PC-3 (cell line): ENCODE measurements at regions not wholly inside any gene's neighbourhood (a gene's known extent, or its start where the extent isn't known, plus 50 kb on each side); places are given as distances from the start of the nearest gene placed in this dataset.

Experiments used
- ATAC-seq: fragments of 200-7000 bp; cut with Tn5 transposase; 2 replicates; pipeline ENCODE4 v1.9.1; 2020; ENCODE audit warnings: mild to moderate bottlenecking, moderate library complexity
- BruUV-seq: library from RNA; stranded (reverse); fragments of 400-500 nt; replicated peaks from 2 replicates; lab custom pipeline; 2021; lab: Mats Ljungman, UMichigan
- CTCF ChIA-PET: fragments of 300-600 bp; sonication (Branson Sonifier 250); formaldehyde crosslinking; loops from one replicate; lab custom pipeline; 2022; ENCODE audit warnings: antibody characterized with exemption; lab: Charles Lee
- POLR2A ChIA-PET: fragments of 300-600 bp; sonication (Branson Sonifier 250); formaldehyde crosslinking; loops from one replicate; lab custom pipeline; 2022; ENCODE audit warnings: antibody characterized with exemption; ENCODE audit not compliant: unreplicated experiment; lab: Charles Lee
- DNase-seq: peaks from one replicate; pipeline ENCODE4 v3.0.0-alpha.2; 2015
- H2AFZ ChIP-seq: fragments of 300-600 bp; sonication (generic); 2 replicates; pipeline ENCODE4 v1.6.0; 2016; ENCODE audit warnings: antibody characterized with exemption, low read length
- H3F3A ChIP-seq: fragments of 300-600 bp; sonication (generic); one replicate; pipeline ENCODE4 v1.6.0; 2017; ENCODE audit warnings: antibody characterized with exemption, low read length, control low read depth, mild to moderate bottlenecking; ENCODE audit not compliant: unreplicated experiment
- H3K27ac ChIP-seq: fragments of 300-600 bp; sonication (generic); 2 replicates; pipeline ENCODE4 v1.5.1; 2016; ENCODE audit warnings: mild to moderate bottlenecking, low read length
- H3K27me3 ChIP-seq: fragments of 300-600 bp; sonication (generic); 2 replicates; pipeline ENCODE4 v1.6.1; 2016; ENCODE audit warnings: low read length, mixed read lengths
- H3K36me3 ChIP-seq: fragments of 300-600 bp; sonication (generic); 2 replicates; pipeline ENCODE4 v1.6.1; 2016; ENCODE audit warnings: low read depth, mixed run types, low read length, mixed read lengths
- H3K4me1 ChIP-seq: fragments of 300-600 bp; sonication (generic); 2 replicates; pipeline ENCODE4 v1.5.1; 2016; ENCODE audit warnings: low read length; ENCODE audit not compliant: insufficient read depth
- H3K4me2 ChIP-seq: fragments of 300-600 bp; sonication (generic); 2 replicates; pipeline ENCODE4 v1.6.0; 2016; ENCODE audit warnings: low read length
- H3K4me3 ChIP-seq: fragments of 300-600 bp; sonication (generic); 2 replicates; pipeline ENCODE4 v1.5.1; 2016; ENCODE audit warnings: mild to moderate bottlenecking, low read length, mixed read lengths
- H3K79me2 ChIP-seq: fragments of 300-600 bp; sonication (generic); 2 replicates; pipeline ENCODE4 v1.6.1; 2017; ENCODE audit warnings: low read length, mixed read lengths
- H3K9ac ChIP-seq: fragments of 300-600 bp; sonication (generic); 2 replicates; pipeline ENCODE4 v1.6.0; 2016; ENCODE audit warnings: mild to moderate bottlenecking, low read length
- H3K9me2 ChIP-seq: fragments of 300-600 bp; sonication (generic); replicated peaks from 2 replicates; pipeline ENCODE4 v1.6.1; 2016; ENCODE audit warnings: mixed run types, low read length, mixed read lengths
- H3K9me3 ChIP-seq: fragments of 300-600 bp; sonication (generic); 2 replicates; pipeline ENCODE4 v1.6.1; 2016; ENCODE audit warnings: low read length, mixed read lengths
- H4K20me1 ChIP-seq: fragments of 300-600 bp; sonication (generic); 2 replicates; pipeline ENCODE4 v1.6.1; 2016; ENCODE audit warnings: low read length, mixed read lengths
- EZH2 ChIP-seq: fragments of 300-600 bp; sonication (generic); IDR thresholded peaks from one replicate; pipeline ENCODE4 v1.6.1; 2017; ENCODE audit warnings: antibody characterized with exemption, mild to moderate bottlenecking, low read length; ENCODE audit not compliant: unreplicated experiment
- EZH2phosphoT487 ChIP-seq: fragments of 300-600 bp; sonication (generic); IDR thresholded peaks from 2 replicates; pipeline ENCODE4 v1.6.1; 2018; ENCODE audit warnings: mild to moderate bottlenecking, antibody characterized with exemption, low read length, borderline replicate concordance
- intact Hi-C: fragments of 100-400 bp; cut with micrococcal nuclease; formaldehyde crosslinking; loops from 2 replicates; pipeline ENCODE4 v1.9.0; 2023
- TF ChIP-seq, protein P1 (sequence below): fragments of 300-600 bp; sonication (generic); conservative IDR thresholded peaks from 2 replicates; pipeline ENCODE4 v1.5.1; 2017; ENCODE audit warnings: antibody characterized with exemption, low read depth, mild to moderate bottlenecking, low read length

DNA sequence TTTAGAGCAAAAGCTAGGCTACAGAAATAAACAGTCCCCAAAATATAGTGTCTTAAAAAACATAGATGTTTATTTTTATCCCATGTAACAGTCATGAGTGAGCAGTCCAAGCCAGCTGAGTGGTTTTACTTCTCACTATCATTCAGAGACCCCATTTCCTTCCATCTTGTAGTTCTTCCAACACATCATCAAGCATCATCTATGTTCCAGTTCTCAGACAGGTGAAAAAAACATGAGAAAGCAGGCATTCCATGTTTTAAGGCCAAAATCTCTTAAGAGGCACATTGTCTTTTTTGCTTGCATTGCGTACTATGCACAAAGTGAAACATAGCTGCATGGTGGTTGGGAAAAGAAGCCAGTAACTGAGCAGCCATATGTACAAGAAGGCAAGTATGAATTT, 128.6 kb downstream of the ATOH1 start:
- no peak overlapping the region for H2AFZ ChIP-seq
- H3K79me2 ChIP-seq: no peaks in the 10 kb centered on the region
- H3K9ac ChIP-seq: no peak overlapping the region
- POLR2A ChIA-PET: no interaction called here
- intact Hi-C loops: no loop called here
- H3K9me2 ChIP-seq: no peaks in the 10 kb centered on the region
- no peak overlapping the region for H3K27ac ChIP-seq
- no peaks in the 10 kb centered on the region for H4K20me1 ChIP-seq
- H3K4me2 ChIP-seq: no peak overlapping the region
- peaks cover 4% of the 10 kb centered on the region; the same call in 1 of the 2 replicates for H3K27me3 ChIP-seq
- BruUV-seq: no TSS peak
- ATAC-seq: no peak
- DNase-seq: no peak
- H3F3A ChIP-seq: no peaks in the 10 kb centered on the region
- H3K4me1 ChIP-seq: no peaks in the 10 kb centered on the region
- TF ChIP-seq EZH2 (no peak), EZH2phosphoT487 (no peak)
- TF ChIP-seq, protein P1, sequence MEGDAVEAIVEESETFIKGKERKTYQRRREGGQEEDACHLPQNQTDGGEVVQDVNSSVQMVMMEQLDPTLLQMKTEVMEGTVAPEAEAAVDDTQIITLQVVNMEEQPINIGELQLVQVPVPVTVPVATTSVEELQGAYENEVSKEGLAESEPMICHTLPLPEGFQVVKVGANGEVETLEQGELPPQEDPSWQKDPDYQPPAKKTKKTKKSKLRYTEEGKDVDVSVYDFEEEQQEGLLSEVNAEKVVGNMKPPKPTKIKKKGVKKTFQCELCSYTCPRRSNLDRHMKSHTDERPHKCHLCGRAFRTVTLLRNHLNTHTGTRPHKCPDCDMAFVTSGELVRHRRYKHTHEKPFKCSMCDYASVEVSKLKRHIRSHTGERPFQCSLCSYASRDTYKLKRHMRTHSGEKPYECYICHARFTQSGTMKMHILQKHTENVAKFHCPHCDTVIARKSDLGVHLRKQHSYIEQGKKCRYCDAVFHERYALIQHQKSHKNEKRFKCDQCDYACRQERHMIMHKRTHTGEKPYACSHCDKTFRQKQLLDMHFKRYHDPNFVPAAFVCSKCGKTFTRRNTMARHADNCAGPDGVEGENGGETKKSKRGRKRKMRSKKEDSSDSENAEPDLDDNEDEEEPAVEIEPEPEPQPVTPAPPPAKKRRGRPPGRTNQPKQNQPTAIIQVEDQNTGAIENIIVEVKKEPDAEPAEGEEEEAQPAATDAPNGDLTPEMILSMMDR: no peak
- CTCF ChIA-PET: no interaction called here
- H3K9me3 ChIP-seq: no peaks in the 10 kb centered on the region
- H3K36me3 ChIP-seq: no peaks in the 10 kb centered on the region
- no peak overlapping the region for H3K4me3 ChIP-seq

DNA sequence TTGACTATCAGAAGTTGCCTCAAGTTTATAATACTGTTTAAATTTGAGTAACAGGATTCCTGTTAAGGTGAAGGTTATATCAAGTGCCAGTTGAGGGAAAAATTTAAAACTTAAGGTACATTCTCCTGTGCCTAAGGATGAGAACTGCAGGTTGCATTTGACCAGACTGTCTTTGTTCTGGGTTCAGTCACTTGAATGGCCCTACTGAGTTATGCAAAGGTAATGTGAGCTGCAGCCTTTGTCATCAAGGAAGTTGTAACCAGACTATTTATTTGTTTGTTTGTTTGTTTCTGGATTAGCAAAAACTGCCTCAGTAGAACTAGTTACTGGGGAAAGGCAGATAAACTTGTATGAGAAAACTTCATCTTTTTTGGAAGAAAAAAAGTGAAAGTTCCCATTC, 131.9 kb downstream of the ATOH1 start:
- ChIA-PET CTCF (no interaction called here), POLR2A (no interaction called here)
- no peaks in the 10 kb centered on the region for H3F3A ChIP-seq
- H3K27me3 ChIP-seq: peaks cover 4% of the 10 kb centered on the region; the same call in 1 of the 2 replicates
- no peak overlapping the region for H3K4me2 ChIP-seq
- H3K36me3 ChIP-seq: no peaks in the 10 kb centered on the region
- no peaks in the 10 kb centered on the region for H3K79me2 ChIP-seq
- no peak for DNase-seq
- H3K9ac ChIP-seq: no peak overlapping the region
- no peak overlapping the region for H2AFZ ChIP-seq
- no TSS peak for BruUV-seq
- H4K20me1 ChIP-seq: no peaks in the 10 kb centered on the region
- H3K9me2 ChIP-seq: no peaks in the 10 kb centered on the region
- H3K9me3 ChIP-seq: no peaks in the 10 kb centered on the region
- H3K4me3 ChIP-seq: no peak overlapping the region
- no peak overlapping the region for H3K27ac ChIP-seq
- ATAC-seq: no peak
- H3K4me1 ChIP-seq: no peaks in the 10 kb centered on the region
- intact Hi-C loops: no loop called here
- TF ChIP-seq, protein P1: no peak
- TF ChIP-seq EZH2: no peak
- no peak for TF ChIP-seq EZH2phosphoT487

DNA sequence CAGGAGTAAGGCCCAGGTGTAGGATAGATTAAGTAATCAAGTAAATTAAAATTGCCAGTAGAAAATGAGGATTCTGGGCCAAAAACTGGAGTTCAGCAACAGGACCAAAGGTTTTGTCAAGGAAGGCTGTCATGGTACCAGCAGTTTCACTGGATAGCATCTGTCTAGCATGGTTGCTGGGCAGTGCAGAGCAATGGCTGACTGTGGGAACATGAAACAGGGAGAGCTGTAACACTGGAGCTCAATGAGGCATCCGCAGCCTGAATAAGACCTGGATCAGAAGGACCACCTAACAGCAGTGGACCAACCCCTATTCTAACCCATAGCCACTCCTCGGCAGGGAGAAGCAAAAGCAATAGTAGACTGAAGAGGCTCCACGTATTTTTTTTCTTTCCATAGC, 132.4 kb downstream of the ATOH1 start:
- intact Hi-C loops: no loop called here
- H3K36me3 ChIP-seq: no peaks in the 10 kb centered on the region
- BruUV-seq: no TSS peak
- no peaks in the 10 kb centered on the region for H3K9me2 ChIP-seq
- H3K27ac ChIP-seq: no peak overlapping the region
- ChIA-PET POLR2A (no interaction called here), CTCF (no interaction called here)
- H2AFZ ChIP-seq: no peak overlapping the region
- H3K4me3 ChIP-seq: no peak overlapping the region
- no peak for TF ChIP-seq EZH2
- no peak for TF ChIP-seq EZH2phosphoT487
- TF ChIP-seq, protein P1: no peak
- peaks cover 4% of the 10 kb centered on the region; the same call in 1 of the 2 replicates for H3K27me3 ChIP-seq
- no peaks in the 10 kb centered on the region for H3K79me2 ChIP-seq
- H3F3A ChIP-seq: no peaks in the 10 kb centered on the region
- no peaks in the 10 kb centered on the region for H3K4me1 ChIP-seq
- ATAC-seq (no peak), DNase-seq (no peak)
- no peak overlapping the region for H3K4me2 ChIP-seq
- H4K20me1 ChIP-seq: no peaks in the 10 kb centered on the region
- no peak overlapping the region for H3K9ac ChIP-seq
- H3K9me3 ChIP-seq: no peaks in the 10 kb centered on the region
